ENCODE measurements at regions not wholly inside any gene's neighbourhood (a gene's known extent, or its start where the extent isn't known, plus 50 kb on each side); places are given as distances from the start of the nearest gene placed in this dataset.

DNA sequence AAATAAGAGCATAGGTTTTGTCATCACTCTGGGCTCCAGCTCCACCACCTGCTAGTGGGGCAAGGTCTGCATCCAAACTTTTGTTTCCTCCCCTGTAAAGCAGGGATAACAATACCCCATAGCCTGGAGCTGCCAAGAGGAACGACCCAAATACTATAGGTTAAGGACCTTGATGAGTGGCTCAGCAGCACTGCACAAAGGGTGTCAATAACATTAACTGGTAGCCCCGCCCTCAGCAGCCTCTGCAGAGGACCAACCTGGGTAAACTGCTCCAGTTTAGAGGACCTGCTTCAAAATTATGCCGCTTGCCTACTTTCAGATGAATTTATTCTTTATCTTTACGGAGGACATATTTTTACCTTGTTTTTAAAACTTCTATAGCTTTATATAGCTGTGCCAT is 65.8 kb upstream of the RIOK3 start:
- no peak for DNase-seq (ENCODE audit: low spot score)

DNA sequence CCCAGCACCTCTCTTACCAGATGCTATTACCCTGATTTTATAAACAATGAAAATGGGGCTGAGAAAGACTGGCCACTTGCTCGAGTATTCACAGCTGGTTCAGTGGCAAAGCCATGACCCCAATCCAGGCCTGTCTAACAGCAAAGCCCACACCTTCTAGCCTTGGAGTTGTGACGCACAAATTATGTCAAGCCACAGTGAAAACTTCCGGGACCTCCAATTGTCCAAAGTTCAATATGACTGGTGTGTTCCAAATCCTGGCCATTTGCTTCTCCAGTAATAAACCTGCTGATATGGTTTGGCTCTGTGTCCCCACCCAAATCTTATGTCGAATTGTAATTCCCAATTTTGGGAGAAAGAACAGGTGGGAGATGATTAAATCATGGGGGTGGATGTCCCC is 64.7 kb upstream of the RIOK3 start:
- no peak for DNase-seq (ENCODE audit: low spot score)

DNA sequence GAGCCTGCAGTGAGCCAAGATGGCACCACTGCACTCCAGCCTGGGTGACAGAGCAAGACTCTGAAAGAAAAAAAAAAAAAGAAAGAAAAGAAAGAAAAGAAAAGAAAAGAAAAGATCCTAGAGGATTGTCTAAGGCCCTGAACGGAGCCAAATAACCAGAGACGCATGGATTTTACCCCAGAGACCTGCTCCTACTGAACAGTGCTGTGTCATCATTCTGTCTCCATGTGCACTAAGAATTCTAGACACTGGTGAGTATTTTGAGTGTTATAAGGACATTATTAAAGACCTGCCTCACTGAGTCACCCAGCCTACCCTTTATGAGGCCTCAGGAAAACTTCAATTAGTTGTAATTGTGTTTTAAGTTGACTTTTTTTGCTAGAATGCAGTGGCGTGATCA is 61.9 kb upstream of the RIOK3 start:
- DNase-seq (ENCODE audit: low spot score): no peak

DNA sequence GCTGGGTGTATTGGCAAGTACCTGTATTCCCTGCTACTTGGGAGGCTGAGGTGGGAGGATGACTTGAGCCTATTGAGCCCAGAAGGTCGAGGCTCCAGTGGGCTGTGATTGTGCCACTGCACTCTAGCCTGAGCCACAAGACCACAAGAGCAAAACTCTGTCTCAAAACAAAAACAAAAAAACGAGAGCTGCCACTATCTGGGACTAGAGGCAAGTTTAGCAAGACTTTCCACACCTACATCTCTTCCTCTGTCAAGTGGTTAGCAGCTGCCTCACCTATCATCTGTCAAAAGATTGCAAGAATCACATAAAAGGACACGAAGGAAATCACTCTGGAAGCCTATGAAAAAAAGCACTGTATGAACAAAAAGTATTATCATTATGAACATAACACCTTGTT is 55.2 kb upstream of the RIOK3 start:
- no peak for DNase-seq (ENCODE audit: low spot score)

DNA sequence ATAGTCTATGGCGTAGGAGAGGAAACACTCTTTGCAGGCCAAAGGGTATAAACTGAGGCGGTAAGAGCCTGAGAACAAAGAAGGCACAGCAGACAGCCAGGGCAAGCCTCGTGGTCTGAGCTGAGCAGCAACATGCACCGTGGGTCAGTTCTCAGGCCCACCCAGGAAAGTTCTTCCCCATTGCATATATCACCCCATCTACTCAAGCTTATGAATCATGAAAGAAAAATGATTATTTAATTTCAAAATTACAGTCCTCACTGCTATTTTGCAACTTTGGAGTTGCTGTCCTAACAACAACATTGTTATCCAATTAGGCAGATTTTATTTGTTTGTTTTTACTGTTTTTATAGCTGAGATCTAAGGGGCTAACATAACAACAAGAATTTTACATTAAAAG is 54.7 kb upstream of the RIOK3 start:
- DNase-seq (ENCODE audit: low spot score): no peak

DNA sequence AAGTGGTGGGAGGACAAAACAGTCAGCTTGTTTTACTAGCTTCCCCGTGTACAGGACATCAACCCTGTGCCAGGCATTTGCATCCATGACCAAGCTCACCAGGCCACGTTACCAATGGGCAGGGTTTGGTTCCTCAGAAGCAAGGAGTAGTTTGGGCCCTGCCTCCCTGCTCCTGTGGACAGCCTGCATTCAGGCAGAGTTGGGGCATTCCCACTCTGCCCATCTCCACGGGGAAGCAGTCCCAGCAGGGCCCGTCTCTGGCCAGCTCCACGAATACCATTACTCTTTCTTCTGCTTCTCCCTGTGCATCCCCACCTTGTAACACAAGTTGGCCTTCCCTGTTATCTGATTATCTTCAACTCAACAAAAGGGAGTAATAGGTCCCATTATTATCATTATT is 54.0 kb upstream of the RIOK3 start:
- no peak for DNase-seq (ENCODE audit: low spot score)

DNA sequence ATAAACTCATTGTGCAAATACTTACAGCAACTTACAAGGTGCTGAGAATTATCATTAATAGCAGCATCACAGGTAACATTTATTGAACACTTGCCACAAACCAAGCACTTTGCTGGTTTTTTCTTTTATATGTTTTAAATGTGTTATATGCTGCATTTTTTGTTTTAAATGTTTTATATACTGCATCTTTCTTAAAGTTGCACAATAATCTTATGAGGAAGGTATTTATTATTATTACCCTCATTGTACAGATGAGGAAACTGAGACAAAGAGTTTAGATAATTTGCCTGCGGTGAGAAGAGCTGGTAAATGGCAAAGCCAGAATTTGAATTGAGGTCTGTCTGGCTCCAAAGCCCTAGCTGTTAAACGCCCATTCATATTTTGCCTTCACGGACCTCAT is 52.2 kb upstream of the RIOK3 start:
- DNase-seq (ENCODE audit: low spot score): no peak

DNA sequence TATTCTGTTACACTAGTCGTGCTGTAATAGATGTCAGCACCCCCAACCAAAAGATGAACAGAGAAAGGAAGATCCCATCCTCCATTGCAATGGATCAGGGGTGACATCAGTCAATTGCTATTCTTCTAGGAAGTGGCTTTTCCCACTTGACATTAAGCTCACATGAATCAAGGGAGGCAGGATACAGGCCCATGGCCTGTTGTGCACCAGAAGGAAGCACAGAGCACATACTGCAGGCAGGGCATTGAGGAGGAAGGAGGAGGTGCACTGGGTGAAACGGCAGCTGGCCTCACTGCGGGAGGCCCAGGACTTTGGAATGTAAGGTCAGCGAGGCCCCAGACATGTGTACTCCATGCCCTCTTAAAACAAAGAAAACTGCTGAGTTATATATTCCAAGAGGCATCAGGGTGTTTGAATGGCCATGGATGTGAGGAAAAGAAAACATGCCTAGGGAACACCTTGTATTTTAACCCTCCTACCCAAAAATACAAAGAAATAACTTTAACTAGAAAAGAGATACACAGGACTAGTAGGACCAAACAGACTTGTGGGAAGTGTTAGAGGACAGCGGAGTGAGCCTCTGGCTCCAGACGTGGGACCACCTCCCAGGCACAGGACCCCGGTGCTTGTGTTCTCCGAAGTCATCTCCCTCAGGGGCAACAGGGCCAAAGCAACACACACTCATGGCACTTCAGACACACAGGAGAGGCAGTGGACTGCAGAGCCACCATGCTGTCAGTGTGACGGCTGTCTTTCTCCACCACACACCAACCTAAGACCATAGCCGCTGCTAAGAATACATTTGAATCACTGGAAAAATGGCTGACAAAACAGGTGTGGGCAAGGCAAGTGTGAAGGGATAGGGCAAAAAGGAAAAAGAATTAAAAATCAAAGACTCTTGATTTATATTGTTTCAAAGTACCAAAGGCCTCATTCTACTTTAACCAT is 51.4 kb upstream of the RIOK3 start:
- no peak for DNase-seq (ENCODE audit: low spot score)
